IMR-90 (cell line): ENCODE measurements at regions not wholly inside any gene's neighbourhood (a gene's known extent, or its start where the extent isn't known, plus 50 kb on each side); places are given as distances from the start of the nearest gene placed in this dataset.

Source experiments
- ATAC-seq: fragments of 200-7000 bp; cut with Tn5 transposase; 2 replicates; pipeline ENCODE4 v1.9.1; 2020; ENCODE audit warnings: low read depth, mild to moderate bottlenecking, moderate library complexity
- BruUV-seq: library from RNA; stranded (reverse); fragments of 400-500 nt; replicated peaks from 2 replicates; lab custom pipeline; 2021; lab: Mats Ljungman, UMichigan
- CTCF ChIA-PET: fragments of 300-600 bp; formaldehyde crosslinking; extraction: SDS; loops from one replicate; lab custom pipeline; 2021; ENCODE audit warnings: antibody characterized with exemption; lab: Yijun Ruan, JAX
- POLR2A ChIA-PET: fragments of 300-600 bp; sonication (Branson Sonifier 250); formaldehyde crosslinking; loops from one replicate; lab custom pipeline; 2022; ENCODE audit warnings: antibody characterized with exemption; ENCODE audit not compliant: unreplicated experiment; lab: Charles Lee
- DNase-seq: peaks from one replicate; pipeline ENCODE4 v3.0.0; 2013
- H2AFZ ChIP-seq: replicated peaks from 2 replicates; pipeline ENCODE3; 2013; ENCODE audit warnings: low read length, mild to moderate bottlenecking; ENCODE audit not compliant: poor library complexity
- H2AK5ac ChIP-seq: 2 replicates; pipeline ENCODE4 v1.6.1; 2013; ENCODE audit warnings: low read depth, low read length, inconsistent platforms
- H2AK9ac ChIP-seq: replicated peaks from 2 replicates; pipeline ENCODE3; 2013; ENCODE audit warnings: mild to moderate bottlenecking, low read depth, low read length, moderate library complexity; ENCODE audit not compliant: poor library complexity
- H2BK120ac ChIP-seq: 2 replicates; pipeline ENCODE4 v1.6.1; 2013; ENCODE audit warnings: low read depth, low read length, inconsistent platforms
- H2BK15ac ChIP-seq: 3 replicates; pipeline ENCODE4 v1.6.1; 2013; ENCODE audit warnings: low read depth, low read length, inconsistent platforms
- H2BK20ac ChIP-seq: 2 replicates; pipeline ENCODE4 v1.6.1; 2013; ENCODE audit warnings: low read depth, mild to moderate bottlenecking, inconsistent platforms, low read length, moderate library complexity
- H2BK5ac ChIP-seq: 2 replicates; pipeline ENCODE4 v1.6.1; 2013; ENCODE audit warnings: mild to moderate bottlenecking, low read depth, low read length, inconsistent platforms; ENCODE audit not compliant: poor library complexity, severe bottlenecking
- H3K14ac ChIP-seq: replicated peaks from 2 replicates; pipeline ENCODE4 v1.6.1; 2013; ENCODE audit warnings: low read depth, low read length, inconsistent platforms
- H3K18ac ChIP-seq: 2 replicates; pipeline ENCODE4 v1.6.1; 2013; ENCODE audit warnings: low read depth, low read length, control low read depth
- H3K23ac ChIP-seq: 2 replicates; pipeline ENCODE4 v1.6.1; 2013; ENCODE audit warnings: low read depth, low read length, inconsistent platforms
- H3K27ac ChIP-seq: 2 replicates; pipeline ENCODE4 v1.5.1; 2013; ENCODE audit warnings: mild to moderate bottlenecking, control low read depth, low read length; ENCODE audit not compliant: insufficient read depth
- H3K27me3 ChIP-seq: 2 replicates; pipeline ENCODE4 v1.6.1; 2013; ENCODE audit warnings: low read length; ENCODE audit not compliant: control insufficient read depth, insufficient read depth
- H3K36me3 ChIP-seq: 2 replicates; pipeline ENCODE4 v1.6.1; 2013; ENCODE audit warnings: low read length, mixed read lengths; ENCODE audit not compliant: control insufficient read depth, insufficient read depth
- H3K4ac ChIP-seq: 2 replicates; pipeline ENCODE4 v1.6.1; 2013; ENCODE audit warnings: low read depth, low read length, inconsistent platforms
- H3K4me1 ChIP-seq: 2 replicates; pipeline ENCODE4 v1.6.1; 2013; ENCODE audit warnings: low read length, mixed read lengths; ENCODE audit not compliant: control insufficient read depth, insufficient read depth
- H3K4me2 ChIP-seq: 2 replicates; pipeline ENCODE4 v1.6.1; 2013; ENCODE audit warnings: low read depth, mild to moderate bottlenecking, control low read depth, low read length, moderate library complexity
- H3K4me3 ChIP-seq: 2 replicates; pipeline ENCODE4 v1.5.1; 2013; ENCODE audit warnings: low read depth, mild to moderate bottlenecking, control low read depth, low read length, moderate library complexity; ENCODE audit not compliant: insufficient read depth
- H3K56ac ChIP-seq: 2 replicates; pipeline ENCODE4 v1.6.1; 2013; ENCODE audit warnings: low read length, inconsistent platforms; ENCODE audit not compliant: insufficient read depth; ENCODE audit errors: extremely low read depth
- H3K79me1 ChIP-seq, 2 experiments: 2 replicates each; pipeline ENCODE4 v1.6.1; 2013; ENCODE audit warnings: low read length in 2 of 2, inconsistent platforms in 1 of 2, low read depth in 1 of 2
- H3K9ac ChIP-seq: 2 replicates; pipeline ENCODE4 v1.6.1; 2013; ENCODE audit warnings: low read depth, low read length, control low read depth
- H3K9me1 ChIP-seq: 2 replicates; pipeline ENCODE4 v1.6.1; 2013; ENCODE audit warnings: low read length, inconsistent platforms; ENCODE audit not compliant: insufficient read depth
- H3K9me3 ChIP-seq: 2 replicates; pipeline ENCODE4 v1.6.1; 2013; ENCODE audit warnings: low read length; ENCODE audit not compliant: control insufficient read depth, insufficient read depth
- H4K20me1 ChIP-seq: 2 replicates; pipeline ENCODE4 v1.6.1; 2013; ENCODE audit warnings: low read length, inconsistent platforms; ENCODE audit not compliant: insufficient read depth
- H4K5ac ChIP-seq: 2 replicates; pipeline ENCODE4 v1.6.1; 2013; ENCODE audit warnings: mild to moderate bottlenecking, low read depth, low read length, control low read depth
- H4K8ac ChIP-seq, 2 experiments: 2 replicates each; pipeline ENCODE4 v1.6.1; 2013; ENCODE audit warnings: low read depth in 2 of 2, low read length in 2 of 2, control low read depth in 1 of 2, inconsistent platforms in 1 of 2
- H4K91ac ChIP-seq: 2 replicates; pipeline ENCODE4 v1.6.1; 2013; ENCODE audit warnings: low read depth, low read length, inconsistent platforms; ENCODE audit not compliant: insufficient read depth
- CEBPB ChIP-seq: IDR thresholded peaks from 2 replicates; pipeline ENCODE4 v1.6.1; 2012; ENCODE audit warnings: low read depth, low read length, improper control_type of control experiment
- CHD1 ChIP-seq: IDR thresholded peaks from 2 replicates; pipeline ENCODE4 v1.6.1; 2012; ENCODE audit warnings: low read depth, low read length, improper control_type of control experiment
- ELK1 ChIP-seq: fragments of 150-350 bp; IDR thresholded peaks from 2 replicates; pipeline ENCODE4 v1.6.1; 2016; ENCODE audit warnings: low read depth, mild to moderate bottlenecking, low read length, moderate library complexity, borderline replicate concordance
- FOS ChIP-seq: fragments of 150-350 bp; IDR thresholded peaks from 2 replicates; pipeline ENCODE4 v1.6.1; 2016; ENCODE audit warnings: low read depth, low read length
- MAZ ChIP-seq: IDR thresholded peaks from 2 replicates; pipeline ENCODE4 v1.6.1; 2012; ENCODE audit warnings: low read depth, mild to moderate bottlenecking, low read length, improper control_type of control experiment, moderate library complexity, borderline replicate concordance
- POLR2A ChIP-seq: IDR thresholded peaks from 2 replicates; pipeline ENCODE4 v1.6.1; 2012; ENCODE audit warnings: mild to moderate bottlenecking, low read depth, low read length
- RFX5 ChIP-seq: IDR thresholded peaks from 2 replicates; pipeline ENCODE4 v1.8.0; 2012; ENCODE audit warnings: low read depth, mild to moderate bottlenecking, low read length, moderate library complexity
- SMC3 ChIP-seq: fragments of 150-350 bp; IDR thresholded peaks from 2 replicates; pipeline ENCODE4 v1.6.1; 2016; ENCODE audit warnings: low read depth, mild to moderate bottlenecking, antibody characterized with exemption, low read length, moderate library complexity
- WGBS, 2 experiments: methylation state at CpG; one replicate each; pipeline versions ENCODE4 v1.1.5 to v1.1.7; 2013; ENCODE audit warnings: missing lambda C conversion rate in 2 of 2; ENCODE audit not compliant: insufficient read length in 1 of 2; ENCODE audit errors: extremely low coverage in 2 of 2; 5-methylcytosine and 5-hydroxymethylcytosine counted together
- dilution Hi-C: fragments of 300-500 bp; cut with HindIII; formaldehyde crosslinking; loops from one replicate; pipeline ENCODE4 v1.14.3; 2018; ENCODE audit warnings: low sequenced_read_pairs; ENCODE audit not compliant: unreplicated experiment
- in situ Hi-C: fragments of 300-500 bp; cut with MboI; formaldehyde crosslinking; loops from 3 replicates; pipeline ENCODE4 v1.14.3; 2019; ENCODE audit warnings: low sequenced_read_pairs, inconsistent platforms, mixed read lengths
- intact Hi-C: fragments of 100-400 bp; cut with micrococcal nuclease; formaldehyde crosslinking; loops from 2 replicates; pipeline ENCODE4 v1.10.0; 2022

DNA sequence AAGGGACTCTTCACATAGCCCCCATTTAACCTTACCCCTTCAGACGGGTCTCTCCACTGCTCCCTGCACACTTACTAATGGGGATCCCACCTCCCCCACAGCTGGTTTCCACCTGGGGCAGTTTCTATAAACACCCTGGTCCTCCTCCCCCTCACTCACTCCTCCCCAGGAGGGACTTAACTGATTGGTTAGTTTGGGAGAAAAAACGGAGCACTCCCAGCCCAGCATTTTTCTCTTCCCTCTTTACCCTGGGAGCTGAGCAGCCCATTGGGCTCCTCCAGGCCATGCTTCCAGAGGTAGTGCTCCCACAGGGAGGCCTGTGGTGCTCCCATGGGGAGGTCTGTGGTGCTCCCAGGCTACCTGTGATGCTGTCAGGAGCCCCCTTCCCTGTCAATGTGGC is 93.7 kb downstream of the MIS18A start:
- no peak for TF ChIP-seq FOS
- no peak for TF ChIP-seq RFX5
- TF ChIP-seq SMC3, result no peak
- TF ChIP-seq ELK1, result no peak
- TF ChIP-seq POLR2A, result no peak
- TF ChIP-seq MAZ, result no peak
- TF ChIP-seq CHD1, result no peak
- no peak for TF ChIP-seq CEBPB
- H3K9me1 ChIP-seq, result no peaks in the 10 kb centered on the region
- no peak overlapping the region for H2AK9ac ChIP-seq
- H3K27me3 ChIP-seq, result peaks cover 3% of the 10 kb centered on the region
- no peaks in the 10 kb centered on the region for H3K4me1 ChIP-seq
- no peaks in the 10 kb centered on the region for H3K36me3 ChIP-seq
- no peak overlapping the region for H3K4me2 ChIP-seq
- H3K27ac ChIP-seq, result no peak overlapping the region
- DNase-seq, result no peak
- no peaks in the 10 kb centered on the region for H3K9me3 ChIP-seq
- no peaks in the 10 kb centered on the region for H3K79me1 ChIP-seq
- BruUV-seq, result no TSS peak
- in situ Hi-C loops, result no loop called here
- no peak overlapping the region for H4K91ac ChIP-seq
- no peak overlapping the region for H3K56ac ChIP-seq
- H2BK120ac ChIP-seq, result no peak overlapping the region
- no peak overlapping the region for H2AK5ac ChIP-seq
- H4K8ac ChIP-seq, result no peak overlapping the region
- H3K4ac ChIP-seq, result no peak overlapping the region
- no peak overlapping the region for H4K5ac ChIP-seq
- H3K23ac ChIP-seq, result no peak overlapping the region
- no peak overlapping the region for H3K18ac ChIP-seq
- H2BK20ac ChIP-seq, result no peak overlapping the region
- WGBS, 2 experiments, result no CpG with 5 or more reads among the region's 2 CpGs
- ChIA-PET POLR2A (no interaction called here), CTCF (no interaction called here)
- no peak overlapping the region for H3K4me3 ChIP-seq
- intact Hi-C loops, result no loop called here
- no peak overlapping the region for H3K9ac ChIP-seq
- no peak overlapping the region for H3K14ac ChIP-seq
- dilution Hi-C loops, result no loop called here
- no peak overlapping the region for H2BK15ac ChIP-seq
- ATAC-seq, result no peak
- no peaks in the 10 kb centered on the region for H4K20me1 ChIP-seq
- no peak overlapping the region for H2BK5ac ChIP-seq
- H2AFZ ChIP-seq, result no peak overlapping the region
